Tibial nerve (tissue), 3 donors: ENCODE measurements at regions not wholly inside any gene's neighbourhood (a gene's known extent, or its start where the extent isn't known, plus 50 kb on each side); places are given as distances from the start of the nearest gene placed in this dataset.

Source experiments
- POLR2A ChIP-seq, 2 donors: fragments of 450-650 bp; IDR thresholded peaks; one replicate each; pipeline ENCODE4 v1.6.1; 2017; ENCODE audit warnings: antibody characterized with exemption in 2 of 2, mild to moderate bottlenecking in 2 of 2, moderate library complexity in 2 of 2
- TF ChIP-seq, protein P1 (sequence below), 5 experiments: fragments of 200-600 bp in 3 of 5; fragments of 450-650 bp in 2 of 5; sonication (generic) in 3 of 5; IDR thresholded peaks; one replicate each; pipeline ENCODE4 v1.5.1; 2016 to 2019; ENCODE audit warnings: antibody characterized with exemption in 5 of 5, mild to moderate bottlenecking in 3 of 5, moderate library complexity in 2 of 5

- TF ChIP-seq, protein P1, sequence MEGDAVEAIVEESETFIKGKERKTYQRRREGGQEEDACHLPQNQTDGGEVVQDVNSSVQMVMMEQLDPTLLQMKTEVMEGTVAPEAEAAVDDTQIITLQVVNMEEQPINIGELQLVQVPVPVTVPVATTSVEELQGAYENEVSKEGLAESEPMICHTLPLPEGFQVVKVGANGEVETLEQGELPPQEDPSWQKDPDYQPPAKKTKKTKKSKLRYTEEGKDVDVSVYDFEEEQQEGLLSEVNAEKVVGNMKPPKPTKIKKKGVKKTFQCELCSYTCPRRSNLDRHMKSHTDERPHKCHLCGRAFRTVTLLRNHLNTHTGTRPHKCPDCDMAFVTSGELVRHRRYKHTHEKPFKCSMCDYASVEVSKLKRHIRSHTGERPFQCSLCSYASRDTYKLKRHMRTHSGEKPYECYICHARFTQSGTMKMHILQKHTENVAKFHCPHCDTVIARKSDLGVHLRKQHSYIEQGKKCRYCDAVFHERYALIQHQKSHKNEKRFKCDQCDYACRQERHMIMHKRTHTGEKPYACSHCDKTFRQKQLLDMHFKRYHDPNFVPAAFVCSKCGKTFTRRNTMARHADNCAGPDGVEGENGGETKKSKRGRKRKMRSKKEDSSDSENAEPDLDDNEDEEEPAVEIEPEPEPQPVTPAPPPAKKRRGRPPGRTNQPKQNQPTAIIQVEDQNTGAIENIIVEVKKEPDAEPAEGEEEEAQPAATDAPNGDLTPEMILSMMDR (IDR thresholded peaks at IDR 0.05) = no peak
- no peak for TF ChIP-seq POLR2A (IDR thresholded peaks at IDR 0.05)
Observed at GRCh38 chr3:95154766-95155165, 1091.9 kb downstream of the NSUN3 start.
